Esophagus squamous epithelium (tissue), 4 donors: ENCODE measurements at regions not wholly inside any gene's neighbourhood (a gene's known extent, or its start where the extent isn't known, plus 50 kb on each side); places are given as distances from the start of the nearest gene placed in this dataset.

Experiments
- POLR2A ChIP-seq, 4 donors: fragments of 450-650 bp; IDR thresholded peaks; one replicate each; pipeline ENCODE4 v1.6.1; 2017; ENCODE audit warnings: antibody characterized with exemption in 4 of 4, mild to moderate bottlenecking in 4 of 4, moderate library complexity in 3 of 4
- TF ChIP-seq, protein P1 (sequence below), 6 experiments: fragments of 450-650 bp in 4 of 6; fragments of 200-600 bp in 2 of 6; sonication (generic) in 2 of 6; IDR thresholded peaks; one replicate each; pipeline ENCODE4 v1.5.1; 2016 to 2019; ENCODE audit warnings: antibody characterized with exemption in 6 of 6, mild to moderate bottlenecking in 4 of 6, moderate library complexity in 4 of 6

GRCh38 chr17:11081342-11081741 lies 159.7 kb upstream of the SHISA6 start:
- TF ChIP-seq POLR2A (IDR thresholded peaks at IDR 0.05): no peak
- TF ChIP-seq, protein P1, sequence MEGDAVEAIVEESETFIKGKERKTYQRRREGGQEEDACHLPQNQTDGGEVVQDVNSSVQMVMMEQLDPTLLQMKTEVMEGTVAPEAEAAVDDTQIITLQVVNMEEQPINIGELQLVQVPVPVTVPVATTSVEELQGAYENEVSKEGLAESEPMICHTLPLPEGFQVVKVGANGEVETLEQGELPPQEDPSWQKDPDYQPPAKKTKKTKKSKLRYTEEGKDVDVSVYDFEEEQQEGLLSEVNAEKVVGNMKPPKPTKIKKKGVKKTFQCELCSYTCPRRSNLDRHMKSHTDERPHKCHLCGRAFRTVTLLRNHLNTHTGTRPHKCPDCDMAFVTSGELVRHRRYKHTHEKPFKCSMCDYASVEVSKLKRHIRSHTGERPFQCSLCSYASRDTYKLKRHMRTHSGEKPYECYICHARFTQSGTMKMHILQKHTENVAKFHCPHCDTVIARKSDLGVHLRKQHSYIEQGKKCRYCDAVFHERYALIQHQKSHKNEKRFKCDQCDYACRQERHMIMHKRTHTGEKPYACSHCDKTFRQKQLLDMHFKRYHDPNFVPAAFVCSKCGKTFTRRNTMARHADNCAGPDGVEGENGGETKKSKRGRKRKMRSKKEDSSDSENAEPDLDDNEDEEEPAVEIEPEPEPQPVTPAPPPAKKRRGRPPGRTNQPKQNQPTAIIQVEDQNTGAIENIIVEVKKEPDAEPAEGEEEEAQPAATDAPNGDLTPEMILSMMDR (IDR thresholded peaks at IDR 0.05): no peak
